Activated T-cell treated with anti-CD3 and anti-CD28 coated beads for 24 hours (primary cell): ENCODE measurements at regions not wholly inside any gene's neighbourhood (a gene's known extent, or its start where the extent isn't known, plus 50 kb on each side); places are given as distances from the start of the nearest gene placed in this dataset.
"Not testable (repeated sequence)": the region's sequence is repeated elsewhere in the genome, so short reads cannot be mapped to it uniquely, and the experiment has no call there.

ENCODE experiments used
- DNase-seq: peaks from one replicate; pipeline ENCODE4 v3.0.0-alpha.2; 2020; ENCODE audit warnings: low read depth

DNA sequence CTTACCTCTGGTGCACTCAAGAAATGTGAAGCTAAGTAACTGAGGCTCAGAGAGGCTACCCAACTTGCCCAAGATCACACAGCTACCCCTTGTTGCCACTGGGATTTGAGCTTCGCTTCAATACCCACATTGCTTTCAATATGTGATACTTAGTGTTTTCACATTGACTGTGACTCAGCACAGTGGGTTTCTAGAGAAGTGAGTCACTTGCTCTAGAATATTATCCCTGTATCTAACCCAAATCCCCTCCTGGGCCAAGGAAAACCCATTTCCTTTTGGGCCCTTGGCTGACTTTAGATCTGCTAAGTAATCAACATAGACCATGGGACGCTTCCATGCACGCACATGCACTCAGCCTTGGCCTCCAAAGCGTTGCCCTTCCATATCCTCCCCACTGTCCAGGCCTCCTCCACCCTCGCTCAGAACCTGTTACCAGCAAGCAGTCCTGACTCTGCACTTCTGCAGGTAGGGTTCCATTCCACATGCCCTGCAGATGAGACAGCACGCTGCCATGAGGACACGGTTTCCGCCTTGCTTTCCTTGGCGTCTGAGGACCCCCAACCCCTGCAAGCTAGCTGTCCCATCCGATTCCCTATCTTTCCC is 87.7 kb upstream of the CHST15 start:
- no peak for DNase-seq

DNA sequence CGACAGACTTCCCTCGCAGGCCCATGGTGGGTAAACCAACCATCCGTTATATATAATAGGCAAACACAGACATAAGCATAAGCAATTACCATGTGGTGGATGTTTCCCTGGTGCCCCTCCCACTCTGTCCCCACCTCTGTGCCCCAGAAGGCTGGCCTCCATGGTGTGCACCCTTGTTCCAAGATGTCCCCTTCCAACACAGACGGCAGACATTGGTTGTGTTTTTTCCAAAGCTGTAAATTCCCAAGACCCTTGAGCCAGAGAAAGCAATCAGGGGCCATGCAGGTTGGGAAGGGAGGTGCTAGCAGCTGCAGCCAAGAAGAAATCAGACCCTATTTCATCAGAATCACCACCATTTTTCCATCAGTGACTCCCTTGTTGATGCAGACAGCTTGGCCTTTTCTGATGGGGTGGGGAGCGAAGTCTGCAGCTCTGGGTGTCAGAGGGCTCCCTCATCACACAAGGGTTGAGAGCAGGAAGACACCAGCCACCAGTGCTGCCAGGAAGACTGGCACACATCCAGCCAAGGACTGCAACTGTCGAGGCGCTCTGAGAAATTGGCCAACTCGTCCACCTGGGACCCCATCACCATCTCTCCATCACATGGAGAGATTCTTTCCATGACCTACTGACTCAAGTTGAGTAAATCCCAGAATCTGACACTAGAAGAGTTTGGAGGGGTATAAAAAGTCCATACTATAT is 86.8 kb upstream of the CHST15 start:
- no peak for DNase-seq

DNA sequence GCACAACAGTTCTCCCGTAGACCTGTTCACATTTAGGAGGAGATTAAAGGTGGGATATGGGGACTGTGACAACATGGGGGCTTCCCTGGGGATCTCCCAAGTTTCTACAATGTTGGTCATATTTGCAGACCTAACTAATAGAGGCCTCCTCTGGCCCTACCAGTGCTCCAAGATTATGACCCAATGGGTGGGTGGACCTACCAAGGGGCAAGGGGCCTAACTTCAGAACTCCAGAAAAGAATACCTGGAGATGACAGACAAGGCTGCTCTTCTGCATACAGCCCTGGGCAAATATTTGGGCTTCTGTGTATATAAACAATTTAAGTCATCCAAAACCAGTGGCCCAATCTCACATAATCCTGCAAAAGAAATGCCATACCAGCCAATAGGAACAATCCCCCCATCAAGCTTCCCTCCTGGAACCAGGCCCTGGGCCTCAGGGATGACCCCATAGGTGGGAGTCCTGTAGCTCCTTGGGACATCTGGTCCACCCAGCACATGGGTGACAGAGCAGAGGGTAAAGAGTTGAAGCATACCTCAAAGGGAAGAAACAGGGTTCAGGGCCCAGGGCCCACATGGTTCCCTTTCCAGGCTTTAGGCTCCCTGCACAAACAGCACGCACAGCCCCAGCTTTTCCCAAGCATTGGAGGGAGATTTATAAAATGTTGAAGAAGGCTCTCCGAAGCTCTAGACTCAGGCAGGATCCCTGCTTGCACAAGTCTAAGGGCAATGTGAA is 86.1 kb upstream of the CHST15 start:
- no peak for DNase-seq

DNA sequence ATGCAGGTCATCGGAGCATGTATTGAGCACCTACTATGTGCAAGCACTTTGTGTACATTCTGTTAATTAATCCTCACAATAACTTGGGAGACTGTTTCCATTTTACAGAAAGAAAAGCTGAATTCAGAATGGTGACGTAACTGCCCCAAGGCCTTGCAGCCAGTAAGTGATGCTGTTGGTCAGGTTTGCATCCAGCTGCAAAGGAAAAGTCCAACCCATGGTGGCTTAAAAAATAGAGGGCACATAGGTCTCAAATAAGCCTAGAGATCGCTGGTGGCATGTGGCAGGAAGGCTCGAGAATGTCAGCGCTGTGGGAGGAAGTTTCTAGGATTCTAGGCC is 83.8 kb upstream of the CHST15 start:
- DNase-seq: no peak

DNA sequence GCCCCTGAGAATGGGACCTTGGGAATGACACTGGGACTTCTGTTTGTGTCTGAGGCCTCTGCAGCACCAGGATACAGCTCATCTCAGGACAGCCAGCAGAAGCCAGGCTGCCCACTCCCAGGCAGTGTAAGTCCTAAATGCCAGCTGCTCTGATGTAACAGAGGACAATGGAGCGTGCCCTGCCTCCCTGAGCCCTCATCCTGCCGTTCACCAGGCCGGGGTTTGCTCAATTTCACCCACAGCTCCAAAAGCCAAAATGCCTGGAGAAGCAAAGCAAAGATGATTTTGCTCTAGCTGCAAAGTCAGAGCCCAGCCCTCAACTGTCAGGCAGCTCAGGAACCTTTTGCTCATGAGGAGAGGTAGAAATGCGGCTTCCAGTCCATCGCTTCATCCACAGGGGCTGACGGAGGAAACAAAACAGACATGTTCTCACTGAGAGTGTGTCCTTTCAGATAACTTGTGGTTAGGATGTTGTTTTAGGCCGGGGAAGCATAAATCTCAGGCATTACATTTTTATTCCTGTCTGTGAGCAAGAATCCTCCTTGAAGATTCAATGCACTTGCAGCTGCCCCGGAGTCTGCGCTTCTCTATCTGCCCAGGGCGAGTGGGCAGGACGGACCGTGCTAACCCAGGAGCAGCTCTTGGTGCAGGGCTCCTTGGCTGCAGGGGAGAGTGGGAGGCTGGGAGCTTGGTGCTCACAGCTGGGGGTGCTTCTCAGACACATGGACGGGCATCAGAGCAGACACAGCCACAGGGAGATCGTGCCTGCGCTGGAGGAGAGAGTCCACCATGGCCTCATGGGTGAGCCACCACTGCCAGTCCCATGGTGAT is 83.2 kb upstream of the CHST15 start:
- DNase-seq: no peak

DNA sequence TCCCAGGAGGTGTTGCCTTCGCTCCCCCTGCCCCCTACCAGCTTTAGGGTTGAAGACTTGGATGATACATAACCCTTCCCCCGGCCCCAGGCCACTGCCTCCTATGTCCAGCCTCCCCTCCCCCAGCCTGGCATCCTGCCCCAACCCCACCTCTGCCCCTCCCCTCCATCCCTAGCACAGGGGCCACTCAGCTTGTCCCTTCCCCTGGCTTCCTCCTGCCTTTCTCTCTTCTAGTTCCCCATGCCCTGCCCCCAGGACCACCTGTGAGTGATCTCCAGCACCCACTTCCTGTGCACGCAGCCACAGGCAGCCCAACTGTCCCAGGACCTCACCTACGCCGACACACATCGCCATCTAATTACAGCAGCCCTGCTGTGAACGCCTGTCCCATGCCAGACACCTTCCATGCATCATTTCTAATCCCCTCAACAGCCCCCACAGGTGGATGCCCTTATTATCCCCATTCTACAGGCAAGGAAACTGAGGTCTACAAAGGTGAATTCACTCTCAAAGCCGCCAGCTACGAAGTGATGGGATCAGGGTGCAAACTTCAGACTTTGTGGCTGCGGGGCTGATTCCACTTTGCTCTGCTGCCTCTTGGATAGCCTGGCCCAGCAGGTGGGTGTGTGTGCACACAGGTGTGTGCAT is 82.4 kb upstream of the CHST15 start:
- DNase-seq: no peak

DNA sequence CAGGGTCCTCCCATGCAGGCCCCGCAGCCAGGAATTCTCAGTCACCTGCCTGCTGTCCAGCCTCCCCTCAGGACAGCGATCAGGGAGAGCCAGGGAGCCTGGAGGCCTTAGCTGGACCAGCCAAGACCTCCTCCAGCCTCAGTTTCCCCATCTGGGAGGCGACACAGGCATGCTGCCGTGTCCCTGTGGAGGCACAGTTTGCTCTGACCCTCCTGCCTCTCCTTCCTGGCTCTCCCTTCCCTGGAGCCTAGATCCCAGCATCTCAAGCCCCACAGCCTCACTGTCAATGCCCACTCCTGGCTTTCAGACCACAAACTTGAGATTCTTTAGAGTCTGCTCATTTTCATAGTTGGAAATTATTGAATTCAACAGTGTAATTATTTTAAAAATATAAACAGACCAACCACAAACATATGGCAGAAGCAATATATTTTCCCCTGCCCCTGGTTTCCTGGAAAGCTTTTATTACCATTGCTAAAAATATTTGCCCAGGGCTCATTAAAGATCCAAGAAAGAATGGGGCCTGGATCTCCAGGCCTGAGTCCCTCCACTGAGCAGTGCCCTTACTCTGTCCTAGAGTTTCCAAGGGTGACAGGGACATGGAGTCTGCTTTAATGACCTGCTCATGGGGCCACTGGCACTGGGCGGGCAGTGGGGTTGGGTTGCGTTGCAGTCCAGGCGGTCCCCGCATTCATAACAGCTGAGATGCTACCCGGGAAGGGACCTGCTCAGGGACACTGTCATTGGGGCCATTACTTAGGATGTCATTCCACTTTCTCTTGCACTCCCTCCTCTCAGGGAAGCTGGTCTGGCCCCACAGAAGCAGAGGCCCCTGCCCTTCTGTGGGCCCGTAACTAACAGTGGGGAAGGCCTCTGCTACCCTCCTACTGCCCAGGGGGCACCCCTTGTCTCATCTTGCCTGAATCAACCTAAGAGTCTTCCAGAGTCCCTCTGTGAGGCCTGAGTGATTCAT is 81.6 kb upstream of the CHST15 start:
- no peak for DNase-seq

DNA sequence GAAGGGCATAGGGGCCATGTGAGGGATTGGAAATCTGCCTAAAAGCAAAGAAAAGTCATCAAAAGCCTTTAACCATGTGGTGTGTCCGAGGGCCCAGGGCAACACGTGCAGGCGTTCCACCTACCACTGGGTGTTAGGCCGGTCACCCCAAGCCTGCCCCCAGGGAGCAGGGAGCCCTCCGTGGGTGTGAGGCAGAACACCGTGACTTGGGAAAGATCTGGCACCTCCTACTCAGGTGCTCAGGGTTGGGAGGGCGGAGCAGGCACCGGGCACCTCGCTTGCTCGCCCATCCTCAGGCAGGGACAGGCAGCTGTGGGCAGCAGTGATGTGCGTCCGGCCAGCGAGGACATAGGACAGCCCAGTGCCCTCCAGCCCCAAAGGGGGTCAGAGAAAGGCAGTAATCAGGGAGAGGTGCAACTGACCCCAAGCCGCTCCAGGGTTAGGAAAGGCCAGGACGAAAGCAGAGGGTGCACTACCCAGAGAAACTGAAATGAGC is 80.7 kb upstream of the CHST15 start:
- DNase-seq: no peak

DNA sequence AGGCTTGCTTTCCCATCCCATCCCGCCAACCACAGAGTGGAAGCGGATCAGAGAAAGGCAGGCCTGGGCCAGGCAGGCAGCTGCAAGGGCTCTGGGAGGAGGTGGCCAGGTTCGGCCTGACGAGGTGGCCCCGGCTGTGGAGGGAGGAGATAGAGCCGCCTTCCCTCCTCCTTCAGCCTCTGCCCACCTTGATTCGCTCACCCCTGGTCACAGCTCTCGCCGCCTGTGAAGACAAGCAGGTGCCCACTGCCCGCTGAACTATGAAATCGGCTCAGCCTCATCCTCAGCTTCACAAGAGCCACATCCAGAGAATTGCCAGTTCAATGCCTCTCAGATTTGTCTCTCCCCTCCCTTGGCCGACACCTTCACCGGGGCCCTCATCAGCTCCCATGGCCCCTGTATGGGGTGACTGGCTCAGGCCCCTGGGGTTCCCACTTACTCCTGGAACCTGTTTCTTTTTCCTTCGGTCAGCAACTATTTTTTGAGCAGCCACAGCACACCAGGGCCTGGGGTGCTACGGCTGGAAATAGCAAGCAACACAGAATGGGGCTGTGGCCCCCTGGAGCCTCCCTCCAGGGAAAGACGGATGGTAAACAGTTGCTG is 80.0 kb upstream of the CHST15 start:
- no peak for DNase-seq

DNA sequence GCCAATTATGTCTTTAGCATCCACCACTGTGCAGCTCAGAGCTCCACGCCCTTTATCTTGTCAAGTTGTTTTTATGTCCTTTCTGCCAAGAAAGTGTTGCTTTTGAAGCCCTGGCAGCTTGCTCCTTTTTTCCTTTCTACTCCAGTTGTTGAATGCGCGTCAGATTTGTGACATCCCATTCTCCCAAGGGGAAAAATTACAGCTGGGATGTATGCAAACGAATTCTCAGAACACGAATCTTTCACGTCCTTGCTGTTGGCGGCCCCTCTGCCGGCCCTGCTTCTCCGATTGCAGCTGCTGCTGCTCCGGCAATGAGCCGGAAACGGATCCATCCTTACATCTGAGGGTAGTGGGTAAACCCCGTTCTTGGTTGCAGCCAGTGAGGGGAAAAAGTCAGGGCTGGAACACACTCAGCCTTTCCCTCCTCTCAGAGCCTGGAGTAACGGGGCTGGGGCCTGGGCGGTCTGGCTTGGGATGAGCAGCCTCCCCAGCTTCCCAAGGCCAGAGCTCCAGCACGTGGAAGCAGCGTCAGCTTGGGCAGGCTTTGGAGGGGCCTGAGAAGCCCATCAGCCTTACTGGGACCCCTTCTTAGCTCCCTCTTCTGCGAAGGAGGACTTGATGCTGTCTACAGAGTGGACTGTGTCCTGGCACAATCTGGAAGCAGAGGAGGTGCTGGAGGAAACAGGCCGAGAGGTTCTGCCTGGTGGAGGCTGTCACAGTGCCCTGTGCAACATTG is 79.0 kb upstream of the CHST15 start:
- no peak for DNase-seq

DNA sequence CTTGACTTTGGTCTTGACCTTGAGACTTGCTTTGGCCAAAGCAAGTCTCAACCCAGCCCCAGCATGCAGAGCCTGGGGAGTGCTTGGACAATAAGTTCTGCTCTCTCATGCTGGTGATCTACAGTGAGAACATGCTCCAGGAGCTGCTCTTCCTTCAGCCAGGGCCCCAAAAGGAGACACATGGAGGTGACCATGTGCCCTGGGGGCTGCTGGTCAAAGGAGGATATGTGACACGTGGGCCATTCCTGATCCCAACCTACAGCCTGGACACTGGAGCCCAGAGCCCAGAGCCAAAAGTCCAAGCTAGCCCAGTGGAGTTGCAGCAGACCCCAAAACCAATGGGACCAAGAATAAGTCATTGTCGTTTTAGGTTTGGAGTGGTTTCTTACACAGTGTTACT is 78.2 kb upstream of the CHST15 start:
- DNase-seq: no peak

DNA sequence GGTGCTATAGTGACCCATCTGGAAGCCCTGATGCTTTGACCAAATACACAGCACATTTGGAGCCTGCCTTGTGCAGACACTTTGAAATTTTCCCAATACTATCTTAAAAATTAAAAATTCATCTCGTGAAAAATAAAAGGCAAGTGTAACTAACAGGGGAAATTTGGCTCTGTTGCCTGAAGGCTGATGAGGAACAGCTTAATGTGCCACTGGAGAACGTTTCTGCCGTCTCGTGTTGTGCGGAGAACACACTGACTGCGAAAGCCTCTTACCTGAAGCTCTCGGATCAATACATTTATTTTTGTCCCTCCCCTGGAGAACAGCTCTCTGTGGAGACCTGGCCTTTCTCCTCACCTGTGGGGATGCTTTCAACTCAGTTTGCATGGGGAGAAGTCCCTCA is 77.2 kb upstream of the CHST15 start:
- no peak for DNase-seq

DNA sequence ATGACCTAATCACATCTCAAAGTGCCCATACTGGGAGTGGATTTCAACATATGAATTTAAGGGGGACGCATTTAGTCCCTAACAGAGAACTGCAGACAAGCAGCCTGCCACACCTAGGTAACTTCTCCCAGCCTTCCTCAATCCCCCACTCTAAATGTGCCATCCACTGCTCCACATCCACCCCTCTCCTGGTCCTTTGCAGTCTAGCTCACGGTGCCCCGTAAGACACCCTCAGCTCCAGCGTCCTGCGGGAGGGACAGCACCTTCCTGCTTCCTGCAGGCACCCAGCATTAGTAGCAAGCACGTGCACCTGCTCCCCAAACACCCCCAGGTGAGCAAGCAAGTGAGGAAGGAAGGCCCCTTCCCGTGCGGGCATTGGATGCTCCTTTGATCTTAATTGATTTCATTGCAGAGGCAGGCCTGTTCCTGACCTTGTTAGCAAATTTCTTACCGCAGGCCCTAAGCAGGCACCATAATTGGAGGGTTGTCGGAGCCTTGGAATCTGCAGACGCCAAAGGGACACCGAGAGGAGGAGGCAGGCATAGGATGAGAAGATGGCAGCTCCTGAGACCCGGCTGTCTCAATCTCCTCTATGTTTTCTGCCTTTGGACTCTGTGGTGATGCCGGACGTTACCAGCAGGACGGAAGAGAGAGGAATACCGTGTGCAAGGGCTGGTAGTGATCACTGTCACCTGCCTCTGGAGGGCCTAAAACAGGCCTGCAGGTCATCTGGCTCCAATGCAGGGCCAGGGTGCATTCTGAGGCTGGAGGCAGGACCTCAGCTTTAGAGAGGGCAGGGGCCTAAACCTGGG is 75.8 kb upstream of the CHST15 start:
- DNase-seq: no peak

DNA sequence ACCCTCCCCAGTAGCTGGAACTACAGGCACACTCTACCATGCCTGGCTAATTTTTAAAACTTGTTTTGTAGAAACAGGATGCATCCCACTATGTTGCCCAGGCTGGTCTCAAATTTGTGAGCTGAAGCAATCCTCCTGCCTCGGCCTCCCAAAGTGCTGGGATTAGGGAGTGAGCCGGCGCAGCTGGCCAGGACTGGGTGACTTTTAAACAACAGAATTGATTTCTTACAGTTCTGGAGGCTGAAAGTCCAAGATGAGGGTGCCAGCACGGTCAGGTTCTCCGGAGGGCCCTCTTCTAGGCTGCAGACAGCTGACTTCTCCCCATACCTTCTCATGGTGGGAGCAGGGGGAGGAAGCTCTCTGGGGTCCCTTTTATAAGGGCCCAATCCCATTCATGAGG is 75.2 kb upstream of the CHST15 start:
- DNase-seq: no peak

DNA sequence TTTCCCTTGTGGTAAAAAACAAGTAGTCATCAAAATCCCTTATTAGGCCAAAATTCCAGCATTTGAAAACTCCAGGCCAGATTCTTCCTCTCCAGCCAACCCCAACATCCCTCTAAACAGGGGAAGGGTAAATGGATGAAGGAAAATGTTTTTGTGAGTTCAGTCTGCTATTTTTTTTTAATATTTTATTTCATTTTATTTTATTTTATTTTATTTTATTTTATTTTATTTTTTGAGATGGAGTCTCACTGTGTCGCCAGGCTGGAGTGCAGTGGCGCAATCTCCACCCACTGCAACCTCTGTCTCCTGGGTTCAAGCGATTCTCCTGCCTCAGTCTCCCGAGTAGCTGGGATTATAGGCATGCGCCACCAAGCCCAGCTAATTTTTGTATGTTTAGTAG is 74.5 kb upstream of the CHST15 start:
- not testable (repeated sequence) for DNase-seq

DNA sequence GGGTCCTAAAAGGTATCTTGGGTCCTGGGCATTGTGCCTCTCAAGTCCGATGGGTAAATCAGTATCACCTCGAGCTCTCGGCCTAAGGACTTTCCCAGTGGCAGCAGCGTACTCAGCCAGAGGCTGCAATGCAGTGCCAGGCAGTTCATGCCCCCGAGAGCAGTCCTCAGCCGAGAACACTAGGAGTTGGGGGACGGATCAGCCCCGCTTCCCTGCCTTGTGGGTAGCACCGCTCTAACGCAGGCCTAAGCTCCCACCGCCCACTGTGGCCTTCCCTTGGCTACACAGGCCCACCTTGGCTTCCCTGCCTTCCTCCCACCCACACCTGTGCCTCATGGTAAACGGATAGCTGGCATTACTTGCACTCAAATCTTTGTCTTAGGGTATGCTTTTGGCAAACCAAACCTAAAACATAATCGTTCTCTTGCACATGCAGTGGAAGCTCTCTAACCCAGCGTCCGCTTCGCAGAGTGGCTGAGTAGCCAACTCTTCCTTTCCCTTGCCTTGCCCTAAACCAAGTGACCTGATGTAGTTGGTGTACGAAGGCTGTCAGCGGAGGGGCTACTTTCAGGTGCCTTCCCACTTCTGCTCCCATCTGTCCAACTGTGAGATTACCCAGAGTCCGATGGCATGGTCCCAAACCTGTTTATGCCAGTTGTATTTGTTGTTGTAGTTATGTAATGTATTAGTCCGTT is 73.2 kb upstream of the CHST15 start:
- DNase-seq: no peak

DNA sequence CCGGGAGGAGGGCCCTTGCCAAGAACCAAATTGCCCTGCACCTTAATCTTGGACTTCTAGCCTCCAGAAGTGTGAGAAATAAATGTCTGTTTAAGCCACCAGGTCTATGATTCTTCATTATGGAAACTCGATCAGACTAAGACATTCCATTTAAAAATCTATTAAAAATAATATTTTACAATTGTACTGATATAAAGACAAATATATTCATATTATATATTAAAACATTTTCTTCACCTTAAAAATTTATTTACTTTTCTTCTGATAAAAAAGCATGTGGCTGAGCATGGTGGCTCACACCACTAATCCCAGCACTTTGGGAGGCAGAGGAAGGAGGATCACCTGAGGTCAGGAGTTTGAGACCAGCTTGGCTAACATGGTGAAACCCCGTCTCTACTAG is 72.4 kb upstream of the CHST15 start:
- no peak for DNase-seq

DNA sequence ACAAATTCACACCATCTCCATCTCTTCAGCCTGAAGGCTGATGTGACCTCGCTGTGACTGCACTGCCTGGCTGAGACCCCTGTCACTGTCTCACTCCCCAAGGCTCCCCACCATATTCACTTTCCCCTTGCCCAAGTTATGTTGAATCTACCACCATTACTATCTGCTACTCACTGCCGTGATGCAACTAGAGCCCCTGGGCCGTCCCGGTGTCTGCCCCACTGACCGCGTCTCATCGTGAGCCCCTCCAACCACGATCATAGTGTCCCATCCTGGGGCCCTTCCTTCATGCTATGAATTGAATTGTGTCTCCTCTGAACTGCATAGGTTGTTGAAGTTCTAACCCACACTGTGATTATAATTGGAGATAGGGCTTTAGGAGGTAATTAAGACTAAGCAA is 71.9 kb upstream of the CHST15 start:
- DNase-seq: no peak
